Osteoblast (primary cell): ENCODE measurements at regions not wholly inside any gene's neighbourhood (a gene's known extent, or its start where the extent isn't known, plus 50 kb on each side); places are given as distances from the start of the nearest gene placed in this dataset.

Source experiments
- DNase-seq: peaks from one replicate; pipeline ENCODE4 v3.0.0; 2011; ENCODE audit warnings: low spot score, mixed read lengths; ENCODE audit not compliant: insufficient read length; ENCODE audit errors: missing footprints
- H2AFZ ChIP-seq: 2 replicates; pipeline ENCODE4 v1.6.0; 2011; ENCODE audit warnings: mild to moderate bottlenecking, low read length
- H3K27ac ChIP-seq: 2 replicates; pipeline ENCODE4 v1.5.1; 2011; ENCODE audit warnings: mild to moderate bottlenecking, low read depth, low read length, moderate library complexity
- H3K27me3 ChIP-seq: 2 replicates; pipeline ENCODE4 v1.6.0; 2012; ENCODE audit warnings: mild to moderate bottlenecking, control low read depth, inconsistent platforms, low read length, moderate library complexity; ENCODE audit not compliant: insufficient read depth
- H3K36me3 ChIP-seq: 2 replicates; pipeline ENCODE4 v1.5.1; 2011; ENCODE audit warnings: mild to moderate bottlenecking, low read length, control low read depth, moderate library complexity; ENCODE audit not compliant: insufficient read depth
- H3K4me1 ChIP-seq: 2 replicates; pipeline ENCODE4 v1.5.1; 2011; ENCODE audit warnings: mild to moderate bottlenecking, low read length, control low read depth, moderate library complexity; ENCODE audit not compliant: insufficient read depth
- H3K4me2 ChIP-seq: 2 replicates; pipeline ENCODE4 v1.6.0; 2011; ENCODE audit warnings: mild to moderate bottlenecking, low read length; ENCODE audit not compliant: insufficient read depth
- H3K4me3 ChIP-seq: fragments of 200-600 bp; sonication (generic); 3 replicates; pipeline ENCODE4 v1.5.1; 2012; ENCODE audit warnings: mild to moderate bottlenecking, low read length, inconsistent platforms; ENCODE audit not compliant: insufficient read depth
- H3K79me2 ChIP-seq: 2 replicates; pipeline ENCODE4 v1.6.0; 2012; ENCODE audit warnings: mild to moderate bottlenecking, low read length, control low read depth, inconsistent platforms; ENCODE audit not compliant: insufficient read depth
- H3K9me3 ChIP-seq: 2 replicates; pipeline ENCODE4 v1.5.1; 2011; ENCODE audit warnings: low read depth, low read length, control low read depth
- H4K20me1 ChIP-seq: 2 replicates; pipeline ENCODE4 v1.6.0; 2012; ENCODE audit warnings: mild to moderate bottlenecking, low read length, control low read depth; ENCODE audit not compliant: insufficient read depth
- CTCF ChIP-seq: IDR thresholded peaks from 2 replicates; pipeline ENCODE4 v1.5.1; 2011; ENCODE audit warnings: mild to moderate bottlenecking, low read depth, low read length, moderate library complexity; ENCODE audit errors: extremely low read depth

- no peak overlapping the region for H3K27ac ChIP-seq
- TF ChIP-seq CTCF, result no peak
- no peak overlapping the region for H2AFZ ChIP-seq
- no peaks in the 10 kb centered on the region for H3K27me3 ChIP-seq
- no peak overlapping the region for H3K4me3 ChIP-seq
- no peaks in the 10 kb centered on the region for H3K4me1 ChIP-seq
- no peak overlapping the region for H3K4me2 ChIP-seq
- no peaks in the 10 kb centered on the region for H3K9me3 ChIP-seq
- no peaks in the 10 kb centered on the region for H3K79me2 ChIP-seq
- no peaks in the 10 kb centered on the region for H4K20me1 ChIP-seq
- no peaks in the 10 kb centered on the region for H3K36me3 ChIP-seq
- DNase-seq, result no peak
Measured at GRCh38 chr16:7057458-7057857, 275.2 kb upstream of the RBFOX1 start.

- Histone ChIP-seq H4K20me1 (no peaks in the 10 kb centered on the region), H3K4me2 (no peak overlapping the region), H3K9me3 (no peaks in the 10 kb centered on the region), H3K4me1 (no peaks in the 10 kb centered on the region), H3K36me3 (no peaks in the 10 kb centered on the region), H3K79me2 (no peaks in the 10 kb centered on the region), H2AFZ (no peak overlapping the region), H3K27me3 (no peaks in the 10 kb centered on the region), H3K27ac (no peak overlapping the region), H3K4me3 (no peak overlapping the region)
- DNase-seq, result no peak
- no peak for TF ChIP-seq CTCF
Measured at GRCh38 chr16:7055443-7055842, 277.2 kb upstream of the RBFOX1 start.

- DNase-seq, result no peak
- Histone ChIP-seq H3K4me2 (no peak overlapping the region), H3K9me3 (no peaks in the 10 kb centered on the region), H3K4me3 (no peak overlapping the region), H3K27ac (no peak overlapping the region), H4K20me1 (no peaks in the 10 kb centered on the region), H3K4me1 (no peaks in the 10 kb centered on the region), H3K36me3 (no peaks in the 10 kb centered on the region), H3K27me3 (no peaks in the 10 kb centered on the region), H3K79me2 (no peaks in the 10 kb centered on the region), H2AFZ (no peak overlapping the region)
- TF ChIP-seq CTCF, result no peak
Measured at GRCh38 chr16:7051591-7052349, 280.9 kb upstream of the RBFOX1 start.

- Histone ChIP-seq H3K4me3 (no peak overlapping the region), H2AFZ (no peak overlapping the region), H3K36me3 (no peaks in the 10 kb centered on the region), H3K79me2 (no peaks in the 10 kb centered on the region), H4K20me1 (no peaks in the 10 kb centered on the region), H3K4me2 (no peak overlapping the region), H3K27ac (no peak overlapping the region), H3K27me3 (no peaks in the 10 kb centered on the region), H3K4me1 (no peaks in the 10 kb centered on the region), H3K9me3 (no peaks in the 10 kb centered on the region)
- no peak for DNase-seq
- no peak for TF ChIP-seq CTCF
Measured at GRCh38 chr16:7044331-7044730, 288.3 kb upstream of the RBFOX1 start.
